ENCODE measurements at regions not wholly inside any gene's neighbourhood (a gene's known extent, or its start where the extent isn't known, plus 50 kb on each side); places are given as distances from the start of the nearest gene placed in this dataset.

DNA sequence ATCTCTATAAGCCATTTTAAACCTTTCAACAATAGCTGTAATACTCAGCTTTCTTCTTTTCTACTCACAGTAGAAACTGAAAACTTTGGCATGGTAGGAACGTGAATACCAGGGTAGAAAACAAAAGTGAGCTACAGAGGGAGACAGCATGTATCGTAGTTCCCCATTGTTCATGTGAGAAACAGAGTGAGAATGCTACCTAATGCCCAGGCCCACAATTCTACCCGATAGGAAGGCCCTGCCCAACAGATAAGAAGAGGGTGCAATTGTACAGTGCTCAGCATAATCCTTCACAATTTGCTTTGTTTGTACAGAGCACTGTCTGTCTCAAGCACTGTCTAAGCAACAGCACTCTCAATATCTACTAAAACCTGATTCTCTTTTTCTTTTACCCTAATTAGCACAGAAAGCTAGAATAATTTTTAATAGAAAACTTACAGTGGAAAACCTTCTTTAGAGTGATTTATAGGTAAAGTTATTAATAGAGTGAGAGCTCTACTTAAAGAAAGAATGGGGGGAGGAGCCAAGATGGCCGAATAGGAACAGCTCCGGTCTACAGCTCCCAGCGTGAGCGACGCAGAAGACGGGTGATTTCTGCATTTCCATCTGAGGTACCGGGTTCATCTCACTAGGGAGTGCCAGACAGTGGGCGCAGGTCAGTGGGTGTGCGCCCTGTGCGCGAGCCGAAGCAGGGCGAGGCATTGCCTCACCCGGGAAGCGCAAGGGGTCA, 322.3 kb downstream of the EFNB2 start:
- no peak for DNase-seq
- Histone ChIP-seq H3K9me3 (no peaks in the 10 kb centered on the region), H3K27ac (no peak overlapping the region), H3K4me3 (replicated peaks in 1 of 3) (no peak overlapping the region), H3K36me3 (no peaks in the 10 kb centered on the region), H3K4me1 (no peaks in the 10 kb centered on the region), H3K27me3 (no peaks in the 10 kb centered on the region)
- intact Hi-C loops (cut with DNase I): no loop called here
- TF ChIP-seq, protein P1, sequence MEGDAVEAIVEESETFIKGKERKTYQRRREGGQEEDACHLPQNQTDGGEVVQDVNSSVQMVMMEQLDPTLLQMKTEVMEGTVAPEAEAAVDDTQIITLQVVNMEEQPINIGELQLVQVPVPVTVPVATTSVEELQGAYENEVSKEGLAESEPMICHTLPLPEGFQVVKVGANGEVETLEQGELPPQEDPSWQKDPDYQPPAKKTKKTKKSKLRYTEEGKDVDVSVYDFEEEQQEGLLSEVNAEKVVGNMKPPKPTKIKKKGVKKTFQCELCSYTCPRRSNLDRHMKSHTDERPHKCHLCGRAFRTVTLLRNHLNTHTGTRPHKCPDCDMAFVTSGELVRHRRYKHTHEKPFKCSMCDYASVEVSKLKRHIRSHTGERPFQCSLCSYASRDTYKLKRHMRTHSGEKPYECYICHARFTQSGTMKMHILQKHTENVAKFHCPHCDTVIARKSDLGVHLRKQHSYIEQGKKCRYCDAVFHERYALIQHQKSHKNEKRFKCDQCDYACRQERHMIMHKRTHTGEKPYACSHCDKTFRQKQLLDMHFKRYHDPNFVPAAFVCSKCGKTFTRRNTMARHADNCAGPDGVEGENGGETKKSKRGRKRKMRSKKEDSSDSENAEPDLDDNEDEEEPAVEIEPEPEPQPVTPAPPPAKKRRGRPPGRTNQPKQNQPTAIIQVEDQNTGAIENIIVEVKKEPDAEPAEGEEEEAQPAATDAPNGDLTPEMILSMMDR (IDR thresholded peaks at IDR 0.05): no peak
- TF ChIP-seq POLR2A (IDR thresholded peaks at IDR 0.05): no peak
- WGBS, 2 donors: 94% methylated on average over 18 of the region's 18 CpGs

DNA sequence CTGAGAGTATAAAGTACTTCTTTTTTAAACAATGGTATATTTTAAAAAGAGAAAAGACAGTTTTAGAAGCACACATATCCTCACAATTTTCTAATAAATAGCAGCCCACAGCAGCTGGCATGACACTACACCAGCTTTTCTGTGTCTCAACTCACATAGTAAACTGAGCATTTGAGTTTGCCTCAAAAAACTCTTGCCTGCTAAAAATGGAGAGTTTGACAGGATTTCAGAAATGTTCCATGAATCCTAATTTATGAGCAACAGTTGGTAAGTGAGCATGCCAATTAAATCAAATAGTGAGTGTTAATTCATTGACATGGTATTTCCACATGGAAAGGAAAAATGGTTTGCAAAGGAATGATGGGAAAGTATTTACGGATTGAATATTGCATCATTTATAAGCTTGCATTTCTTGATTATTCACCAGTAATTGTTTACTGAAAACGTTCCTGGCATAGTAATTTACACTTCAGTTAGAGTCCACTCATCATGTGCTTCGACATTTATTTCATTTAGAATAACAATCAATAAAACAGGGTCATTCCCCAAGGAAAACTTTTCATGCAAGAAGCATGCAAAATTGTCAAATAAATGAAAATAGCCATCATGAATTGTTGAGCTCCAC, 323.0 kb downstream of the EFNB2 start:
- no peaks in the 10 kb centered on the region for H3K4me1 ChIP-seq
- no peak overlapping the region for H3K4me3 ChIP-seq (replicated peaks in 1 of 3)
- no peak for DNase-seq
- no peaks in the 10 kb centered on the region for H3K9me3 ChIP-seq
- no peaks in the 10 kb centered on the region for H3K36me3 ChIP-seq
- intact Hi-C loops (cut with DNase I): no loop called here
- H3K27ac ChIP-seq: no peak overlapping the region
- no peaks in the 10 kb centered on the region for H3K27me3 ChIP-seq
- WGBS, 2 donors: 75 to 81% methylated on average over 3 of the region's 3 CpGs
- TF ChIP-seq, protein P1 (IDR thresholded peaks at IDR 0.05): no peak
- no peak for TF ChIP-seq POLR2A (IDR thresholded peaks at IDR 0.05)

DNA sequence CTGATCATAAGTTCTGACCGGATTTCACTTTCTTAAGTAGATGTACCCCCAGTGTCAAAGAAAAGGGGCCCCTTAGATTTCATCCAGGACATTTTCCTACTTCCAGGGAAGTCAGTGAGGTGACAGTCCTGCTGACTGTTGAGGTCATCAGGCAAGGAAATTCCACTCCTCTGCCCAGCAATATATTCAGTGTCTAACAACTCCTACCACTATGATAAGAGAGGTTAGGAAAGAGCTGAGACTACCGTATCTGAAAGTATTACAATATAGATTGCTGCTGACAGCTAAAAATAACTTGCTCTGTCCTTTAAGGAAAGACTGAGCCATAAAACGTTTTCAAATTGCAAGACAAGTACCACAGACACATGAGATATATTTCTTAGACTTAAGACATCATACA, 325.1 kb downstream of the EFNB2 start:
- Histone ChIP-seq H3K9me3 (no peaks in the 10 kb centered on the region), H3K27me3 (no peaks in the 10 kb centered on the region), H3K36me3 (no peaks in the 10 kb centered on the region), H3K27ac (no peak overlapping the region), H3K4me3 (replicated peaks in 1 of 3) (no peak overlapping the region), H3K4me1 (no peaks in the 10 kb centered on the region)
- 64 to 76% methylated on average over 3 of the region's 3 CpGs for WGBS, 2 donors
- DNase-seq: no peak
- intact Hi-C loops (cut with DNase I): no loop called here
- TF ChIP-seq POLR2A (IDR thresholded peaks at IDR 0.05): no peak
- TF ChIP-seq, protein P1 (IDR thresholded peaks at IDR 0.05): no peak

DNA sequence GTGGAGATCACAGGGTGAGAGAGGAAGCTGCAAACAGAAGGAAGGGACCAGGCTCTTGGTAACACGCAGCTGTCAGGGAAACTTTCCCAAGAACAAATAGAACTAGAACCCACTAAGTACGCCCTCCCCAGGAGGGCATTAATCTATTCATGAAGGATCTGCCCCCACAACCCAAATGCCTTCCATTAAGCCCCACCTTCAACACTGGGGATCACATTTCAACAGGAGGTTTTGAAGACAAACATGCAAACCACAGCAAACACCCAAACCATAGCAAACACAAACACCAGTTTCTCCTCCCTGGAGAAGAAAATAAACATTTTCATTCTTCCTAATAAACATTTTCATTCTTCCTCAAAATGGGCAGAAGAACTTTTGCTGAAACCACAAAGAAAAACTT, 329.6 kb downstream of the EFNB2 start:
- intact Hi-C loops (cut with DNase I): no loop called here
- H3K9me3 ChIP-seq: no peaks in the 10 kb centered on the region
- TF ChIP-seq POLR2A (IDR thresholded peaks at IDR 0.05): no peak
- TF ChIP-seq, protein P1 (IDR thresholded peaks at IDR 0.05): no peak
- DNase-seq: no peak
- no peak overlapping the region for H3K27ac ChIP-seq
- H3K4me1 ChIP-seq: no peaks in the 10 kb centered on the region
- H3K27me3 ChIP-seq: no peaks in the 10 kb centered on the region
- no peaks in the 10 kb centered on the region for H3K36me3 ChIP-seq
- WGBS, 2 donors: 79 to 80% methylated on average over 2 of the region's 2 CpGs
- H3K4me3 ChIP-seq (replicated peaks in 1 of 3): no peak overlapping the region

DNA sequence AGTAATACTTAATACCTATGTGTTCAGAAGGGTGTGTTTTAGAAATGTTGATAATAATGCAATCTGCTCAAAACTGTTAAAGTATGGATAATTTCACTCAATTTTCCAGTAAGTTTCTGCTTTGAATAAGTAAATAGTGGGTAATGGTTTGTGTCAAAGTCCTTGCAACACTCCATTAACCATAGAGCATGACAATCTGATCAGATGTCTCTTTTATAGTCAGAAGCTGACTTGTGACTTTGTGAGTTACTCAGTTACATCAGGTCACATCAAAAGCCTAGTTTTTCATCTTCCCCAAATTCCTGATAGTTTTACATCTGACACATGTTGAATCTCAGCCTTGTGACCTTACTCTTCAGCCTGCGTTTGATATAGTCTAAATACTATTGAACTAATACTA, 338.0 kb downstream of the EFNB2 start:
- no peak for DNase-seq
- Histone ChIP-seq H3K27ac (no peak overlapping the region), H3K4me3 (replicated peaks in 1 of 3) (no peak overlapping the region), H3K4me1 (no peaks in the 10 kb centered on the region), H3K27me3 (no peaks in the 10 kb centered on the region), H3K36me3 (no peaks in the 10 kb centered on the region), H3K9me3 (no peaks in the 10 kb centered on the region)
- WGBS, 2 donors: 94% methylated on average over 1 of the region's 1 CpG
- no peak for TF ChIP-seq POLR2A (IDR thresholded peaks at IDR 0.05)
- intact Hi-C loops (cut with DNase I): no loop called here

Data from thyroid gland (tissue), 4 donors.